Effector memory CD8-positive, alpha-beta T cell (primary cell): ENCODE measurements at regions not wholly inside any gene's neighbourhood (a gene's known extent, or its start where the extent isn't known, plus 50 kb on each side); places are given as distances from the start of the nearest gene placed in this dataset.
"Not testable (repeated sequence)": the region's sequence is repeated elsewhere in the genome, so short reads cannot be mapped to it uniquely, and the experiment has no call there.

ENCODE experiments used
- ATAC-seq: fragments of 150-1000 bp; cut with Tn5 transposase; replicated peaks from 2 replicates; pipeline ENCODE4 v1.10.0; 2021; ENCODE audit warnings: mild to moderate bottlenecking, moderate library complexity
- DNase-seq, 3 experiments: peaks; one replicate each; pipeline ENCODE4 v3.0.0; 2021
- H3K27ac Mint-ChIP-seq, 2 donors: one replicate each; pipeline ENCODE4 v1.8.0; 2022; ENCODE audit warnings: mild to moderate bottlenecking in 2 of 2, mixed read lengths in 2 of 2, moderate library complexity in 2 of 2
- H3K27me3 Mint-ChIP-seq, 2 donors: one replicate each; pipeline ENCODE4 v1.8.0; 2022; ENCODE audit warnings: mixed read lengths in 2 of 2
- H3K36me3 Mint-ChIP-seq: one replicate; pipeline ENCODE4 v1.8.0; 2022; ENCODE audit warnings: mild to moderate bottlenecking, moderate library complexity, mixed read lengths; ENCODE audit not compliant: insufficient read depth
- H3K4me1 Mint-ChIP-seq, 2 donors: one replicate each; pipeline ENCODE4 v1.8.0; 2022; ENCODE audit warnings: low read depth in 2 of 2, mixed read lengths in 2 of 2
- H3K4me3 Mint-ChIP-seq, 2 donors: one replicate each; pipeline ENCODE4 v1.8.0; 2022; ENCODE audit warnings: mild to moderate bottlenecking in 2 of 2, mixed read lengths in 2 of 2, moderate library complexity in 2 of 2
- H3K9me3 Mint-ChIP-seq, 2 donors: one replicate each; pipeline ENCODE4 v1.8.0; 2022; ENCODE audit warnings: mixed read lengths in 2 of 2

DNA sequence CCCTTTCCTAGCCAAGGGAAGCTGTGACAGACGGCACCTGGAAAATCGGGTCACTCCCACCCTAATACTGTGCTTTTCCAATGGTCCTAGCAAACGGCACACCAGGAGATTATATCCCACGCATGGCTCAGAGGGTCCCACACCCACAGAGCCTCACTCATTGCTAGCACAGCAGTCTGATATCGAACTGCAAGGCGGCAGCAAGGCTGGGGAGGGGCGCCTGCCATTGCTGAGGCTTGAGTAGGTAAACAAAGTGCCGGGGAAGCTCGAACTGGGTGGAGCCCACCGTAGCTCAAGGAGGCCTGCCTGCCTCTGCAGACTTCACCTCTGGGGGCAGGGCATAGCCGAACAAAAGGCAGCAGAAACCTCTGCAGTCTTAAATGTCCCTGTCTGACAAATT lies 91.4 kb upstream of the HMGXB4 start:
- not testable (repeated sequence) for H3K27ac Mint-ChIP-seq, H3K9me3 Mint-ChIP-seq, H3K4me1 Mint-ChIP-seq, ATAC-seq, H3K36me3 Mint-ChIP-seq, DNase-seq, H3K4me3 Mint-ChIP-seq
- H3K27me3 Mint-ChIP-seq: peaks cover 43 to 51% of the 10 kb centered on the region in 2 donors

DNA sequence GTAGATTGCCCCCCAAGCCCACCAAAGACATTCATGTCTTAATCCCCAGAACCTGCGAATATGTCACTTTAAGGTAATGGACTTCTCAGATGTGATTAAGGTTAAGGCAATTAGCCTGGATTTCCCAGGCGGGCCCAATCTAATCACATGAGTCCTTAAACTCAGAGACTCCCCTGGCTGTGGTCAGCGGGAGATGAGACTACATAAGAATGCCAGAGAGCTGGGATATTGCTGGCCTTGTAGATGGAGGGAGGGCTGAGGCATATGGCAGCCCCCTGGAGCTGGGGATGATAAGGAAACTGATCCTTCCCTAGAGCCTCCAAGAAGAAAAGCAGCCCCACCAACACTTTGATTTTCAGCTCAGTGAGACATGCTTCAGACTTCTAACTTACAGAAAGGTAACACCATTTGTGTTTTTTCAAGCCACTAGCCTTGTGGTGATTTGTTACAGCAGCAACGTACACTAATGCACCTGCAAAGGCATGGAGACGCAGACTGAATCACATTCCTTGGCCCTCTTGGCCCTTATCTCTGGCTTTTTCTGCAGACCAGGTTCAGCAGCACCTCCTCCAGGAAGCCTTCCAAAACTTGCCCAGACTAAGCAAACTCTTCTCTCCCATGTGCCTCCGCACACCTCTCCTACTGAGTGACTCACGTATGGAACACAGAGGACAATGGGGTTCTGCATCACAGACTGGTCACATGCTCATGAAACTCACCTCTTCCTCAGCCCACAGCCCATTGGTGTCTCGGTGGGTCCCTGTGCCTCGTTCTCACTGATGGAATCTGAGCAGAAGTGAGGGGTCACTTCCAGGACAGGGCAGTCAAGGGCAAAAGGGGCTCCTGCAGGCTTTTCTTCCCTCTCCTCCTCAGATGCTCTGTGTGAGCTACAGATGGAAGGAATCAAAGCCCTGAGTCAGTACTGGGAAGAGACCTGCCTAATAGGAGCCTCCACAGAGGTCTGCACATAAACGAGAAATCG lies 86.3 kb upstream of the HMGXB4 start:
- no peak overlapping the region for H3K27ac Mint-ChIP-seq
- H3K27me3 Mint-ChIP-seq: peaks cover 34 to 37% of the 10 kb centered on the region in 2 donors
- peaks cover 3% of the 10 kb centered on the region for H3K36me3 Mint-ChIP-seq
- no peaks in the 10 kb centered on the region for H3K9me3 Mint-ChIP-seq
- ATAC-seq (no peak), DNase-seq (no peak)
- no peak overlapping the region for H3K4me3 Mint-ChIP-seq
- H3K4me1 Mint-ChIP-seq: peaks cover 0 to 2% of the 10 kb centered on the region in 2 donors

GRCh38 chr22:35172442-35172841 lies 84.9 kb upstream of the HMGXB4 start:
- Mint-ChIP-seq H3K4me3 (no peak overlapping the region), H3K27ac (no peak overlapping the region), H3K36me3 (peaks cover 3% of the 10 kb centered on the region), H3K27me3 (peaks cover 36 to 47% of the 10 kb centered on the region in 2 donors), H3K4me1 (peaks cover 0 to 2% of the 10 kb centered on the region in 2 donors), H3K9me3 (no peaks in the 10 kb centered on the region)
- ATAC-seq (no peak), DNase-seq (no peak)

- no peak overlapping the region for H3K27ac Mint-ChIP-seq
- DNase-seq (no peak), ATAC-seq (no peak)
- H3K9me3 Mint-ChIP-seq: no peaks in the 10 kb centered on the region
- peaks cover 0 to 2% of the 10 kb centered on the region in 2 donors for H3K4me1 Mint-ChIP-seq
- H3K4me3 Mint-ChIP-seq: no peak overlapping the region
- H3K36me3 Mint-ChIP-seq: peaks cover 3% of the 10 kb centered on the region
- peaks cover 30 to 52% of the 10 kb centered on the region in 2 donors for H3K27me3 Mint-ChIP-seq
Observed at GRCh38 chr22:35173655-35174054, 83.6 kb upstream of the HMGXB4 start.

- ATAC-seq (no peak), DNase-seq (no peak)
- Mint-ChIP-seq H3K36me3 (peaks cover 3% of the 10 kb centered on the region), H3K4me1 (peaks cover 0 to 2% of the 10 kb centered on the region in 2 donors), H3K9me3 (no peaks in the 10 kb centered on the region), H3K27ac (no peak overlapping the region), H3K4me3 (no peak overlapping the region), H3K27me3 (peaks cover 31 to 58% of the 10 kb centered on the region in 2 donors)
Observed at GRCh38 chr22:35174401-35175038, 82.8 kb upstream of the HMGXB4 start.

DNA sequence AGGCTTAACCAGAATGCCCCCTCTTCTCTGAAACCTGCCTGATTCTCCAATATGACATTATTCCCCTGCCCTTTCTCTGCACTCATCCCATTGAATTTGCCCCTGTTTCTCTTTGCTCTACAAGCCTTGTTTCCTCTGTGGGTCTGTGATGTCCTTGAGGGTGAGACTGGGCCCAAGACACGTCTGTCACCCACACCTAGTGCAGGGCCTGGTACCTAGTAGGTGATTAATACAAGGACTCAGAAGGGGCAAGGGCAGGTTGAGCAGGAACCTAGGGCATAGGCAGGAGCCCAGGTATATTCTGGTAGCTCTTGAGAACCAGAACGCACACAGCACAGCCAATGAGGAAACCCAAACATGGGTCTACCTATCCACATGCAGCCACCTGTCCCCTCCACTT lies 81.9 kb upstream of the HMGXB4 start:
- Mint-ChIP-seq H3K27me3 (peaks cover 32 to 61% of the 10 kb centered on the region in 2 donors), H3K27ac (no peak overlapping the region), H3K4me3 (no peak overlapping the region), H3K36me3 (peaks cover 3% of the 10 kb centered on the region), H3K4me1 (peaks cover 0 to 2% of the 10 kb centered on the region in 2 donors), H3K9me3 (no peaks in the 10 kb centered on the region)
- DNase-seq (no peak), ATAC-seq (no peak)

- peaks cover 36 to 52% of the 10 kb centered on the region in 2 donors for H3K27me3 Mint-ChIP-seq
- H3K4me1 Mint-ChIP-seq: no peaks in the 10 kb centered on the region
- no peak overlapping the region for H3K4me3 Mint-ChIP-seq
- no peaks in the 10 kb centered on the region for H3K36me3 Mint-ChIP-seq
- ATAC-seq (no peak), DNase-seq (no peak)
- no peak overlapping the region for H3K27ac Mint-ChIP-seq
- no peaks in the 10 kb centered on the region for H3K9me3 Mint-ChIP-seq
Observed at GRCh38 chr22:35177811-35178210, 79.5 kb upstream of the HMGXB4 start.

- Mint-ChIP-seq H3K27me3 (peaks cover 35 to 52% of the 10 kb centered on the region in 2 donors), H3K36me3 (no peaks in the 10 kb centered on the region), H3K4me3 (no peak overlapping the region), H3K27ac (no peak overlapping the region), H3K4me1 (no peaks in the 10 kb centered on the region), H3K9me3 (no peaks in the 10 kb centered on the region)
- DNase-seq (no peak), ATAC-seq (no peak)
Observed at GRCh38 chr22:35178446-35178845, 78.8 kb upstream of the HMGXB4 start.

DNA sequence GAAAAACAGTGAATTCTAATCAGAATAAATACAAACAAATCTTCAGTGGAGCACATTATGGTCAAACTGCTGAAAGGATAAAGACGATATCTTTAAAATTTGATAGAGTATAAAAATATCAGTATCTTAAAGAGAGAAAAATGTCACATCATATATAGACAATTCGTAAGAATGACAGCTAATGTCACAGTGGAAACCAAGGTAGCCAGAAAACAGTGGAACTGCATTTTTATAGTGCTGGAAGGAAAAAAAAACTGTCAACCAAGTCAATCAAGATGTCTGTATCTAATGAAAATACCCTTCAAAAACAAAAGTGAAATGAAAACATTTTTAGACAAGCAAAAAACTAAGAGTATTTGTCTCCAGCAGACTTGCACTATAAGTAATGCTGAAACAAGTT lies 73.4 kb upstream of the HMGXB4 start:
- H3K36me3 Mint-ChIP-seq: no peaks in the 10 kb centered on the region
- H3K4me3 Mint-ChIP-seq: no peak overlapping the region
- no peaks in the 10 kb centered on the region for H3K9me3 Mint-ChIP-seq
- H3K4me1 Mint-ChIP-seq: no peaks in the 10 kb centered on the region
- H3K27me3 Mint-ChIP-seq: peaks cover 19 to 21% of the 10 kb centered on the region in 2 donors
- H3K27ac Mint-ChIP-seq: no peak overlapping the region
- ATAC-seq: no peak
- no peak for DNase-seq

GRCh38 chr22:35186492-35186891 lies 70.8 kb upstream of the HMGXB4 start:
- H3K27me3 Mint-ChIP-seq: peaks cover 9 to 11% of the 10 kb centered on the region in 2 donors
- H3K4me3 Mint-ChIP-seq: no peak overlapping the region

GRCh38 chr22:35188930-35189329 lies 68.4 kb upstream of the HMGXB4 start:
- ATAC-seq, H3K4me3 Mint-ChIP-seq, H3K27ac Mint-ChIP-seq, H3K9me3 Mint-ChIP-seq, DNase-seq, H3K4me1 Mint-ChIP-seq, H3K36me3 Mint-ChIP-seq: not testable (repeated sequence)
- peaks cover 8 to 15% of the 10 kb centered on the region in 2 donors for H3K27me3 Mint-ChIP-seq

More at GRCh38 chr22:35186492-35186891, 70.8 kb upstream of the HMGXB4 start:
- H3K36me3 Mint-ChIP-seq: no peaks in the 10 kb centered on the region
- no peak for DNase-seq
- no peaks in the 10 kb centered on the region for H3K4me1 Mint-ChIP-seq
- no peak overlapping the region for H3K27ac Mint-ChIP-seq
- no peak for ATAC-seq
- H3K9me3 Mint-ChIP-seq: peaks cover 0 to 7% of the 10 kb centered on the region in 2 donors

- Mint-ChIP-seq H3K4me1 (no peaks in the 10 kb centered on the region), H3K27ac (no peak overlapping the region), H3K4me3 (no peak overlapping the region), H3K36me3 (no peaks in the 10 kb centered on the region), H3K27me3 (peaks cover 10 to 16% of the 10 kb centered on the region in 2 donors), H3K9me3 (peaks cover 0 to 7% of the 10 kb centered on the region in 2 donors)
- no peak for ATAC-seq
- no peak for DNase-seq
Observed at GRCh38 chr22:35189559-35189958, 67.7 kb upstream of the HMGXB4 start.

DNA sequence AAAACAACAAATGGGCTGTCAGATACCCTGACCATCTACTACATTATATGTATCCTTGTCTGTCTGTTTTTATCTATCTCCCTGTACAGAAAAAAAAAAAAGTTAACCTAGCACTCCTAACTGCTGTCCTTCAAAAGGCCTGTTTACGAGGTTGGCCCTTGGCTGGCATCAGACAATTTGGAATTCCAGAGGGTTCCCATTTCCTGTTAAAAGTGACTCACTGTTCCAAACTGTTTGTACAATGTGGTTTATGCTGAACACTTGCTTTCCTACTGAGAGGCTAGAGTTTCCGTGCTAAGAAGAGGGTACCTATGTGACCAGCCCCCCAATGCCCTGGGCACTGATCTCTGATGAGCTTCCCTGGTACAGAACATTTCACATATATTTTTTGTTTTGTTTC lies 65.9 kb upstream of the HMGXB4 start:
- Mint-ChIP-seq H3K27me3 (peaks cover 14 to 21% of the 10 kb centered on the region in 2 donors), H3K36me3 (no peaks in the 10 kb centered on the region)

More for the DNA sequence above, 65.9 kb upstream of the HMGXB4 start:
- no peak overlapping the region for H3K4me3 Mint-ChIP-seq
- no peak overlapping the region for H3K27ac Mint-ChIP-seq
- no peak for DNase-seq
- no peak for ATAC-seq
- peaks cover 0 to 7% of the 10 kb centered on the region in 2 donors for H3K9me3 Mint-ChIP-seq
- no peaks in the 10 kb centered on the region for H3K4me1 Mint-ChIP-seq
